Lower leg skin (tissue), 3 donors: ENCODE measurements at regions not wholly inside any gene's neighbourhood (a gene's known extent, or its start where the extent isn't known, plus 50 kb on each side); places are given as distances from the start of the nearest gene placed in this dataset.

Experiments used
- CTCF ChIP-seq, 3 donors: fragments of 450-650 bp; IDR thresholded peaks; one replicate each; pipeline ENCODE4 v1.5.1; 2016; ENCODE audit warnings: antibody characterized with exemption in 3 of 3, mild to moderate bottlenecking in 3 of 3, moderate library complexity in 2 of 3
- POLR2A ChIP-seq, 2 donors: fragments of 450-650 bp; IDR thresholded peaks; one replicate each; pipeline ENCODE4 v1.6.1; 2016 to 2017; ENCODE audit warnings: antibody characterized with exemption in 2 of 2, mild to moderate bottlenecking in 1 of 2, moderate library complexity in 1 of 2

- no peak for TF ChIP-seq CTCF (IDR thresholded peaks at IDR 0.05)
- TF ChIP-seq POLR2A (IDR thresholded peaks at IDR 0.05) = no peak
These were observed 306.1 kb downstream of the BCOR start for GRCh38 chrX:39791691-39792090.
